GM12878 (cell line): ENCODE measurements at regions not wholly inside any gene's neighbourhood (a gene's known extent, or its start where the extent isn't known, plus 50 kb on each side); places are given as distances from the start of the nearest gene placed in this dataset.

Experiments used
- CHD1 ChIP-seq: IDR thresholded peaks from 2 replicates; pipeline ENCODE4 v1.6.1; 2012; ENCODE audit warnings: low read depth, low read length, improper control_type of control experiment
- CHD2 ChIP-seq: IDR thresholded peaks from 2 replicates; pipeline ENCODE4 v1.6.1; 2011; ENCODE audit warnings: low read depth, low read length, improper control_type of control experiment, borderline replicate concordance
- TF ChIP-seq, protein P1 (sequence below), 3 experiments: IDR thresholded peaks in 2 of 3; conservative IDR thresholded peaks in 1 of 3; 2 replicates each; pipeline ENCODE4 v1.5.1; 2011; ENCODE audit warnings: low read depth in 3 of 3, low read length in 3 of 3, mild to moderate bottlenecking in 3 of 3, control low read depth in 2 of 3, moderate library complexity in 2 of 3, inconsistent platforms in 1 of 3, mixed read lengths in 1 of 3; ENCODE audit not compliant: control insufficient read depth in 2 of 3, insufficient read depth in 1 of 3; ENCODE audit errors: extremely low read depth in 1 of 3
- TF ChIP-seq, protein P2 (sequence below): fragments of 450-650 bp; IDR thresholded peaks from 2 replicates; pipeline ENCODE4 v1.6.1; 2018; ENCODE audit warnings: mild to moderate bottlenecking, low read depth, moderate library complexity; ENCODE audit not compliant: partially characterized antibody

DNA sequence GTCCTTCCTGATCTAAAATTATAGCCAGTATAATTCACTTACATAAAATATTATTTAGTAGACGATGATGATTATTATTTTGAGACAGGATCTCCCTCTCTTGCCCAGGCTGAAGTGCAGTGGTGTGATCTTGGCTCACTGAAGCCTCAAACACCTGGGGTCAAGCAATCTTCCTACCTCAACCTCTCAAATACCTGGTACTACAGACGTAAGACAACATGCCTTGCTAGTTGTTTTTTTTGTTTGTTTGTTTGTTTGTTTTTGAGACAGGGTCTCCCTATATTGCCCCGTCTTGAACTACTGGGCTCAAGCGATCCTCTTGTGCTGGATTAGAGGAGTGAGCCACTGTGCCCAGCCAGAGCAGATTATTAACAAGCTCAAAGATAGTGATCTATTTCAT lies 399.1 kb upstream of the ZNF804A start:
- TF ChIP-seq CHD1 (no peak), CHD2 (no peak)
- TF ChIP-seq, protein P1, sequence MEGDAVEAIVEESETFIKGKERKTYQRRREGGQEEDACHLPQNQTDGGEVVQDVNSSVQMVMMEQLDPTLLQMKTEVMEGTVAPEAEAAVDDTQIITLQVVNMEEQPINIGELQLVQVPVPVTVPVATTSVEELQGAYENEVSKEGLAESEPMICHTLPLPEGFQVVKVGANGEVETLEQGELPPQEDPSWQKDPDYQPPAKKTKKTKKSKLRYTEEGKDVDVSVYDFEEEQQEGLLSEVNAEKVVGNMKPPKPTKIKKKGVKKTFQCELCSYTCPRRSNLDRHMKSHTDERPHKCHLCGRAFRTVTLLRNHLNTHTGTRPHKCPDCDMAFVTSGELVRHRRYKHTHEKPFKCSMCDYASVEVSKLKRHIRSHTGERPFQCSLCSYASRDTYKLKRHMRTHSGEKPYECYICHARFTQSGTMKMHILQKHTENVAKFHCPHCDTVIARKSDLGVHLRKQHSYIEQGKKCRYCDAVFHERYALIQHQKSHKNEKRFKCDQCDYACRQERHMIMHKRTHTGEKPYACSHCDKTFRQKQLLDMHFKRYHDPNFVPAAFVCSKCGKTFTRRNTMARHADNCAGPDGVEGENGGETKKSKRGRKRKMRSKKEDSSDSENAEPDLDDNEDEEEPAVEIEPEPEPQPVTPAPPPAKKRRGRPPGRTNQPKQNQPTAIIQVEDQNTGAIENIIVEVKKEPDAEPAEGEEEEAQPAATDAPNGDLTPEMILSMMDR (IDR thresholded peaks at IDR 0.05 in 2 of 3, conservative IDR thresholded peaks at IDR 0.05 in 1 of 3; ENCODE audit: control insufficient read depth in 2 of 3, extremely low read depth in 1 of 3, insufficient read depth in 1 of 3, low read depth in 3 of 3, low read length in 3 of 3): no peak
- TF ChIP-seq, protein P2, sequence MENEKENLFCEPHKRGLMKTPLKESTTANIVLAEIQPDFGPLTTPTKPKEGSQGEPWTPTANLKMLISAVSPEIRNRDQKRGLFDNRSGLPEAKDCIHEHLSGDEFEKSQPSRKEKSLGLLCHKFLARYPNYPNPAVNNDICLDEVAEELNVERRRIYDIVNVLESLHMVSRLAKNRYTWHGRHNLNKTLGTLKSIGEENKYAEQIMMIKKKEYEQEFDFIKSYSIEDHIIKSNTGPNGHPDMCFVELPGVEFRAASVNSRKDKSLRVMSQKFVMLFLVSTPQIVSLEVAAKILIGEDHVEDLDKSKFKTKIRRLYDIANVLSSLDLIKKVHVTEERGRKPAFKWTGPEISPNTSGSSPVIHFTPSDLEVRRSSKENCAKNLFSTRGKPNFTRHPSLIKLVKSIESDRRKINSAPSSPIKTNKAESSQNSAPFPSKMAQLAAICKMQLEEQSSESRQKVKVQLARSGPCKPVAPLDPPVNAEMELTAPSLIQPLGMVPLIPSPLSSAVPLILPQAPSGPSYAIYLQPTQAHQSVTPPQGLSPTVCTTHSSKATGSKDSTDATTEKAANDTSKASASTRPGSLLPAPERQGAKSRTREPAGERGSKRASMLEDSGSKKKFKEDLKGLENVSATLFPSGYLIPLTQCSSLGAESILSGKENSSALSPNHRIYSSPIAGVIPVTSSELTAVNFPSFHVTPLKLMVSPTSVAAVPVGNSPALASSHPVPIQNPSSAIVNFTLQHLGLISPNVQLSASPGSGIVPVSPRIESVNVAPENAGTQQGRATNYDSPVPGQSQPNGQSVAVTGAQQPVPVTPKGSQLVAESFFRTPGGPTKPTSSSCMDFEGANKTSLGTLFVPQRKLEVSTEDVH: no peak
